Right lobe of liver (tissue), 6 donors: ENCODE measurements at regions not wholly inside any gene's neighbourhood (a gene's known extent, or its start where the extent isn't known, plus 50 kb on each side); places are given as distances from the start of the nearest gene placed in this dataset.
"Not testable (repeated sequence)": the region's sequence is repeated elsewhere in the genome, so short reads cannot be mapped to it uniquely, and the experiment has no call there.

Source experiments
- ATAC-seq, 4 donors: fragments of 200-7000 bp; cut with Tn5 transposase; one replicate each; pipeline ENCODE4 v1.9.1; 2020; ENCODE audit warnings: mild to moderate bottlenecking in 4 of 4, moderate library complexity in 4 of 4
- DNase-seq, 3 donors: peaks; one replicate each; pipeline ENCODE4 v3.0.0-alpha.2; 2020
- H3K27ac ChIP-seq, 3 donors: fragments of 200-600 bp; one replicate each; pipeline ENCODE4 v1.8.0; 2022
- H3K27me3 ChIP-seq, 2 donors: fragments of 200-600 bp; one replicate each; pipeline ENCODE4 v1.8.0; 2022
- H3K36me3 ChIP-seq, 4 donors: fragments of 200-600 bp; sonication (generic) in 1 of 4; one replicate each; pipeline versions ENCODE4 v1.5.1 to v1.8.0; 2017 to 2022; ENCODE audit warnings: control low read depth in 1 of 4
- H3K4me1 ChIP-seq, 4 donors: fragments of 200-600 bp; sonication (generic) in 1 of 4; one replicate each; pipeline versions ENCODE4 v1.5.1 to v1.8.0; 2017 to 2022; ENCODE audit warnings: control low read depth in 1 of 4
- H3K4me3 ChIP-seq, 3 donors: fragments of 200-600 bp; one replicate each; pipeline ENCODE4 v1.8.0; 2022
- H3K9me3 ChIP-seq, 4 donors: fragments of 200-600 bp; sonication (generic) in 1 of 4; one replicate each; pipeline versions ENCODE4 v1.5.1 to v1.8.0; 2017 to 2022; ENCODE audit warnings: control low read depth in 1 of 4
- POLR2A ChIP-seq: fragments of 450-650 bp; IDR thresholded peaks from one replicate; pipeline ENCODE4 v1.6.1; 2017; ENCODE audit warnings: antibody characterized with exemption, mild to moderate bottlenecking
- WGBS: methylation state at CpG from one replicate; pipeline ENCODE4 v1.1.6; 2018; ENCODE audit warnings: low coverage, low lambda C conversion rate; ENCODE audit not compliant: insufficient coverage; ENCODE audit errors: missing lambda C conversion rate; 5-methylcytosine and 5-hydroxymethylcytosine counted together
- intact Hi-C, 2 donors: fragments of 100-400 bp; cut with DNase I; formaldehyde crosslinking; loops; one replicate each; pipeline versions ENCODE4 v1.11.2 to v1.14.1; 2022
- TF ChIP-seq, protein P1 (sequence below), 4 donors: fragments of 200-600 bp in 3 of 4; fragments of 450-650 bp in 1 of 4; IDR thresholded peaks; one replicate each; pipeline versions ENCODE4 v1.5.1 to v1.8.0; 2016 to 2022; ENCODE audit warnings: antibody characterized with exemption in 4 of 4, mild to moderate bottlenecking in 2 of 4
- donor health status: DM: no; HTN: yes; CAD: no.
- donor health status: DM: no; HTN: no; CAD: no.
- donor health status: DM: no; HTN: no; CAD: no.
- donor health status: DM: no; HTN: yes; CAD: no.
- donor health status: DM: no; HTN: yes; CAD: no.

DNA sequence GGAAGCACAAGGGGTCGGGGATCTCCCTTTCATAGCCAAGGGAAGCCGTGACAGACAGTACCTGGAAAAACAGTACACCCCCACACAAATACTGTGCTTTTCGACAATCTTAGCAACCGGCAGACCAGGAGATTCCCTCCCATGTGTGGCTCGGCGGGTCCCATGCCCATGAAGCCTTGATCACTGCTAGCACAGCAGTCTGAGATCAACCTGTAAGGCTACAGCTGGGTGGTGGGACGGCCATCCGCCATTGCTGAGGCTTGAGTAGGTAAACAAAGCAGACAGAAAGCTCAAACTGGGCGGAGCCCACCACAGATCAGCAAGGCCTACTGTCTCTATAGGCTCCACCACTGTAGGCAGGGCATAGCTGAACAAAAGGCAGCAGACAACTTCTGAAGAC, 180.2 kb upstream of the SOX6 start:
- no peaks in the 10 kb centered on the region for H3K9me3 ChIP-seq
- no peaks in the 10 kb centered on the region for H3K4me1 ChIP-seq
- H3K4me3 ChIP-seq, result no peak overlapping the region
- no peaks in the 10 kb centered on the region for H3K27me3 ChIP-seq
- no peaks in the 10 kb centered on the region for H3K36me3 ChIP-seq
- intact Hi-C loops, result no loop called here
- ATAC-seq (no peak), DNase-seq (peak in 1 of 3 donors; percentile 10)
- no peak for TF ChIP-seq POLR2A
- TF ChIP-seq, protein P1, sequence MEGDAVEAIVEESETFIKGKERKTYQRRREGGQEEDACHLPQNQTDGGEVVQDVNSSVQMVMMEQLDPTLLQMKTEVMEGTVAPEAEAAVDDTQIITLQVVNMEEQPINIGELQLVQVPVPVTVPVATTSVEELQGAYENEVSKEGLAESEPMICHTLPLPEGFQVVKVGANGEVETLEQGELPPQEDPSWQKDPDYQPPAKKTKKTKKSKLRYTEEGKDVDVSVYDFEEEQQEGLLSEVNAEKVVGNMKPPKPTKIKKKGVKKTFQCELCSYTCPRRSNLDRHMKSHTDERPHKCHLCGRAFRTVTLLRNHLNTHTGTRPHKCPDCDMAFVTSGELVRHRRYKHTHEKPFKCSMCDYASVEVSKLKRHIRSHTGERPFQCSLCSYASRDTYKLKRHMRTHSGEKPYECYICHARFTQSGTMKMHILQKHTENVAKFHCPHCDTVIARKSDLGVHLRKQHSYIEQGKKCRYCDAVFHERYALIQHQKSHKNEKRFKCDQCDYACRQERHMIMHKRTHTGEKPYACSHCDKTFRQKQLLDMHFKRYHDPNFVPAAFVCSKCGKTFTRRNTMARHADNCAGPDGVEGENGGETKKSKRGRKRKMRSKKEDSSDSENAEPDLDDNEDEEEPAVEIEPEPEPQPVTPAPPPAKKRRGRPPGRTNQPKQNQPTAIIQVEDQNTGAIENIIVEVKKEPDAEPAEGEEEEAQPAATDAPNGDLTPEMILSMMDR (IDR thresholded peaks at IDR 0.05), result no peak
- H3K27ac ChIP-seq, result no peak overlapping the region
- WGBS, result 95% methylated on average over 4 of the region's 9 CpGs

DNA sequence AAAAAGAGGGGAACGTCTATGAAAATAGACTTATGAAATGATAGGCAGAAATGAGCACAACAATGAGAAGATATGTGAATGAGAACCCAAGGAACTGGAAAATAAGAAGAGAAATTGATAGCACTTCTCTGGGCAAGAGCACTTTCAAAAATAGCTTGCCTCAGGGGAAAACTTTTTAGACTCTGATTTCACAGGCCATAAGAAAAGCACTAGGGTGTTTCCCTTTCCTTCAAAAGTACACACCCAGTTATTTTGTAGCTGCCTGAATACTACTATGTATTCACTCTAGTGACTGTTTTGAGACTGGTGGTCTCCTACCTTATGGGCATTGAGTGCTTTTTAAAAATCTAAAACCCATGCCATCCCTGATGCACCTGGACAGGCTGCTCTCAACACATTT, 172.3 kb upstream of the SOX6 start:
- H3K27ac ChIP-seq, result no peak overlapping the region
- no peaks in the 10 kb centered on the region for H3K36me3 ChIP-seq
- ATAC-seq (no peak), DNase-seq (no peak)
- WGBS, result 32% methylated on average over 1 of the region's 1 CpG
- no peaks in the 10 kb centered on the region for H3K4me1 ChIP-seq
- intact Hi-C loops, result no loop called here
- no peaks in the 10 kb centered on the region for H3K27me3 ChIP-seq
- no peaks in the 10 kb centered on the region for H3K9me3 ChIP-seq
- H3K4me3 ChIP-seq, result no peak overlapping the region
- no peak for TF ChIP-seq POLR2A
- TF ChIP-seq, protein P1 (IDR thresholded peaks at IDR 0.05), result no peak

DNA sequence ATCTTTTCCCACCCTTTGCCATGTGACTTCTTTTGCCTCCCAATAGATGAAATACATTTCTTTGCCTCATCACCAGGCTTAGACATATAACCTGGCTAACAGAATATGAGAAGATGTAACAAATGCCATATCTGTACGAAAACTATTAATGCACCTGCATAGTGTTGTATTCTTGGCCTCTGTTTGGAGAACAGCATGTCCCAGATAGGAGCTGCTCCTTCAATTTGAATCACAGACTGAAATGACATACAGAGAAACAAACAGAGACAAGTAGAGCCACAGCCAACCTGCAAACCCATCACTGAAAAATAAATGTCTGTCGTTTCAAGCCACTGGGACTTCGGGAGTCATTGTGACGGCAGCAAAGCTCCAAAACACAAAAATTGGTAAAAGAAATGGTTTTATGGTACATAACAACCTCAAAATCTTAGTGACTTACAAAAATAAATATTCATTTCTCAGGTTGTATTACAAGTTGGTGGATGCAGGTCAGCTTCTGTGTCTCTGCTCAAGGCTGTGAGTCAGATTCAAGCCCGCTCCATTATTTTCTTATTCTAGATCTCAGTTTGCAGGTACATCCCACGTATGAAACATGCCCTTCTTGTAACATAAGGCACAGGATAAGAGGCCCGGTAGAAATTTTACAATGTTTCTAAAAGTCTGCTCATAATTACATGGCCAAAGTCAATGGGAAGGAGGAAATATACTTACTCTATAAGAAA, 171.3 kb upstream of the SOX6 start:
- WGBS, result 63% methylated on average over 7 of the region's 7 CpGs
- Histone ChIP-seq H3K27me3 (no peaks in the 10 kb centered on the region), H3K36me3 (no peaks in the 10 kb centered on the region), H3K4me3 (no peak overlapping the region), H3K9me3 (no peaks in the 10 kb centered on the region), H3K27ac (no peak overlapping the region), H3K4me1 (no peaks in the 10 kb centered on the region)
- intact Hi-C loops, result no loop called here
- DNase-seq (no peak), ATAC-seq (no peak)
- TF ChIP-seq POLR2A, result no peak

DNA sequence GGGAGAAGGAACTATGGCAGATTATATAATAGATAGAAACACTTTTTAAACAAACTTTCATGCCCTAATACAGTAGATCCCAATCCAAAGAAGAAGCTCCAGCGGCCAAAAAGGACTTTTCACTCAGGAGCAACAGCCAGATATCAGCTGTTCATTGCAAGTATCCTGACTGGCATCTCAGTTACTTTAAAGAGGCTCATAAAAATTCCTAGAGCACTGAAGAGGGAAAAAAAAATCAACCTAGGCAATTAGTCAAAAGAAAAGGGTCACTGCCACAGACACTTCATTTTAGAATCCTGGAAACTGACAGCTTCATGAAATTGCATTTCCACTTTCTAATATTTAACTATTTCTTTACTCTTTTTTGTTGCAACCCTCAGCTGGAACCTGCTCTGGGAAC, 170.6 kb upstream of the SOX6 start:
- DNase-seq (no peak), ATAC-seq (no peak)
- 47% methylated on average over 1 of the region's 1 CpG for WGBS
- Histone ChIP-seq H3K36me3 (no peaks in the 10 kb centered on the region), H3K4me1 (no peaks in the 10 kb centered on the region), H3K27ac (no peak overlapping the region), H3K9me3 (no peaks in the 10 kb centered on the region), H3K27me3 (no peaks in the 10 kb centered on the region), H3K4me3 (no peak overlapping the region)
- intact Hi-C loops, result no loop called here
- TF ChIP-seq POLR2A, result no peak
- TF ChIP-seq, protein P1 (IDR thresholded peaks at IDR 0.05), result no peak

DNA sequence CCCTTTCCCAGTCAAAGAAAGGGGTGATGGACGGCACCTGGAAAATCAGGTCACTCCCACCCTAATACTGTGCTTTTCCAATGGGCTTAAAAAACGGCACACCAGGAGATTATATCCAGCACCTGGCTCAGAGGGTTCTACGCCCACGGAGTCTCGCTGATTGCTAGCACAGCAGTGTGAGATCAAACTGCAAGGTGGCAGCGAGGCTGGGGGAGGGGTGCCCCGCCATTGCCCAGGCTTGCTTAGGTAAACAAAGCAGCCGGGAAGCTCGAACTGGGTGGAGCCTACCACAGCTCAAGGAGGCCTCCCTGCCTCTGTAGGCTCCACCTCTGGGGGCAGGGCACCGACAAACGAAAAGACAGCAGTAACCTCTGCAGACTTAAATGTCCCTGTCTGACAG, 164.4 kb upstream of the SOX6 start:
- WGBS, result 75% methylated on average over 5 of the region's 11 CpGs
- intact Hi-C loops, H3K9me3 ChIP-seq, H3K27me3 ChIP-seq, H3K27ac ChIP-seq, DNase-seq, H3K4me1 ChIP-seq, H3K36me3 ChIP-seq, H3K4me3 ChIP-seq, ATAC-seq: not testable (repeated sequence)

DNA sequence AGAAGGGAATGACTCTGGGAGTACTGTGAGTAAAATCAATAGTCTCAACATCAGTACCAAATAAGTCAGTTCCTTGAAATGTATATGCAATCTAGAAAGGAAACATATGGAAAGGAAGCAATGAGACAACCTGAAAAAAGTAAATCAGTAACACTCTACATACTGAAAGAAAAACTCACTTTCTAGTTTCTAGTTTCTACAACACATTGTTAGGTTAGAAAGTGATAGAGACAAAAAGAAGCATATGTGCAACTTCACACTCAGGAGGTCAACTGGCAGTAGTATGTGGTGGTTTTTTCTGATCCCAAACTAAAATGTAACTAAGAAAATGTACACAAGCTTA, 156.5 kb upstream of the SOX6 start:
- DNase-seq (no peak), ATAC-seq (no peak)
- H3K9me3 ChIP-seq, result no peaks in the 10 kb centered on the region
- H3K27ac ChIP-seq, result no peak overlapping the region
- TF ChIP-seq POLR2A, result no peak
- TF ChIP-seq, protein P1 (IDR thresholded peaks at IDR 0.05), result no peak
- H3K4me3 ChIP-seq, result no peak overlapping the region
- intact Hi-C loops, result no loop called here
- H3K27me3 ChIP-seq, result no peaks in the 10 kb centered on the region
- H3K4me1 ChIP-seq, result no peaks in the 10 kb centered on the region
- no peaks in the 10 kb centered on the region for H3K36me3 ChIP-seq
